Endothelial cell of umbilical vein (primary cell): ENCODE measurements at regions not wholly inside any gene's neighbourhood (a gene's known extent, or its start where the extent isn't known, plus 50 kb on each side); places are given as distances from the start of the nearest gene placed in this dataset.

ENCODE experiments used
- BruUV-seq: library from RNA; stranded (reverse); fragments of 400-500 nt; replicated peaks from 2 replicates; lab custom pipeline; 2021; lab: Mats Ljungman, UMichigan
- CTCF ChIA-PET: fragments of 300-600, 350-600 bp; sonication (Branson Sonifier 250); formaldehyde crosslinking; loops from one replicate; lab custom pipeline; 2021; ENCODE audit warnings: antibody characterized with exemption, inconsistent platforms; lab: Charles Lee
- POLR2A ChIA-PET: fragments of 300-600, 350-600 bp; sonication (Branson Sonifier 250); formaldehyde crosslinking; loops from one replicate; lab custom pipeline; 2021; ENCODE audit warnings: antibody characterized with exemption, inconsistent platforms; lab: Charles Lee
- DNase-seq: peaks from one replicate; pipeline ENCODE4 v3.0.0-alpha.2; 2011; ENCODE audit warnings: low read depth, low spot score
- FAIRE-seq: peaks from 2 replicates; lab custom pipeline; 2011; peaks lifted over from hg19 to GRCh38; lab: Jason Lieb, UNC
- H2AFZ ChIP-seq: 2 replicates; pipeline ENCODE4 v1.6.0; 2012; ENCODE audit warnings: low read depth, low read length, control low read depth, inconsistent platforms
- H3K27ac ChIP-seq: 2 replicates; pipeline ENCODE4 v1.5.1; 2011; ENCODE audit warnings: low read depth, mild to moderate bottlenecking, control low read depth, low read length, moderate library complexity; ENCODE audit not compliant: insufficient read depth
- H3K27me3 ChIP-seq, 2 experiments: 2 replicates each; pipeline versions ENCODE4 v1.6.0 to v1.6.1; 2011; ENCODE audit warnings: low read length in 2 of 2, mixed read lengths in 1 of 2; ENCODE audit not compliant: control insufficient read depth in 2 of 2, insufficient read depth in 2 of 2
- H3K36me3 ChIP-seq, 2 experiments: 2 replicates in 1 of 2; 3 replicates in 1 of 2; pipeline ENCODE4 v1.5.1; 2011; ENCODE audit warnings: low read length in 2 of 2, mild to moderate bottlenecking in 1 of 2, moderate library complexity in 1 of 2; ENCODE audit not compliant: control insufficient read depth in 2 of 2, insufficient read depth in 2 of 2; ENCODE audit errors: extremely low read depth in 1 of 2
- H3K4me1 ChIP-seq: 3 replicates; pipeline ENCODE4 v1.5.1; 2011; ENCODE audit warnings: mild to moderate bottlenecking, low read length; ENCODE audit not compliant: control insufficient read depth, insufficient read depth; ENCODE audit errors: extremely low read depth
- H3K4me2 ChIP-seq: 2 replicates; pipeline ENCODE4 v1.6.1; 2011; ENCODE audit warnings: low read length, control low read depth, mixed read lengths; ENCODE audit not compliant: insufficient read depth
- H3K4me3 ChIP-seq, 3 experiments: fragments of 200-600 bp in 1 of 3; sonication (generic), shearing (Covaris generic) in 1 of 3; replicated peaks in 1 of 3; 2 replicates each; pipeline ENCODE4 v1.5.1; 2011 to 2016; ENCODE audit warnings: control low read depth in 3 of 3, low read length in 3 of 3, mild to moderate bottlenecking in 2 of 3, inconsistent platforms in 1 of 3, low read depth in 1 of 3, moderate library complexity in 1 of 3; ENCODE audit not compliant: insufficient read depth in 1 of 3
- H3K79me2 ChIP-seq: 2 replicates; pipeline ENCODE4 v1.6.0; 2012; ENCODE audit warnings: low read length, inconsistent platforms; ENCODE audit not compliant: control insufficient read depth, insufficient read depth
- H3K9ac ChIP-seq: replicated peaks from 2 replicates; pipeline ENCODE3; 2011; ENCODE audit warnings: low read length, control low read depth; ENCODE audit not compliant: insufficient read depth; ENCODE audit errors: extremely low read depth
- H3K9me1 ChIP-seq: replicated peaks from 3 replicates; pipeline ENCODE4 v1.6.0; 2011; ENCODE audit warnings: mild to moderate bottlenecking, low read length; ENCODE audit not compliant: control insufficient read depth, insufficient read depth; ENCODE audit errors: extremely low read depth
- H3K9me3 ChIP-seq: replicated peaks from 2 replicates; pipeline ENCODE4 v1.5.1; 2012; ENCODE audit warnings: low read length, inconsistent platforms; ENCODE audit not compliant: control insufficient read depth, insufficient read depth
- H4K20me1 ChIP-seq: replicated peaks from 2 replicates; pipeline ENCODE3; 2011; ENCODE audit warnings: mild to moderate bottlenecking, low read length; ENCODE audit not compliant: control insufficient read depth, insufficient read depth; ENCODE audit errors: extremely low read depth
- EZH2 ChIP-seq: IDR thresholded peaks from 2 replicates; pipeline ENCODE4 v1.6.1; 2012; ENCODE audit warnings: borderline replicate concordance, low read depth, mild to moderate bottlenecking, moderate library complexity, low read length, inconsistent platforms; ENCODE audit not compliant: severe bottlenecking
- FOS ChIP-seq: IDR thresholded peaks from 2 replicates; pipeline ENCODE4 v1.6.1; 2011; ENCODE audit warnings: mild to moderate bottlenecking, low read length, moderate library complexity, borderline replicate concordance; ENCODE audit not compliant: insufficient read depth
- GATA2 ChIP-seq: IDR thresholded peaks from 2 replicates; pipeline ENCODE4 v1.7.0; 2011; ENCODE audit warnings: low read depth, mild to moderate bottlenecking, moderate library complexity, mixed read lengths, low read length; ENCODE audit not compliant: insufficient read length, insufficient read depth
- JUN ChIP-seq: IDR thresholded peaks from 2 replicates; pipeline ENCODE4 v1.6.1; 2011; ENCODE audit warnings: borderline replicate concordance, low read depth; ENCODE audit not compliant: insufficient read length, insufficient read depth
- MAX ChIP-seq: IDR thresholded peaks from 2 replicates; pipeline ENCODE4 v1.6.1; 2011; ENCODE audit not compliant: insufficient read depth, insufficient read length
- MYC ChIP-seq: IDR thresholded peaks from one replicate; pipeline ENCODE4 v1.6.1; 2011; ENCODE audit warnings: mild to moderate bottlenecking, low read depth, low read length
- POLR2A ChIP-seq: IDR thresholded peaks from 2 replicates; pipeline ENCODE4 v1.6.1; 2012; ENCODE audit warnings: low read depth, mild to moderate bottlenecking, control low read depth, low read length
- POLR2AphosphoS5 ChIP-seq: IDR thresholded peaks from 2 replicates; pipeline ENCODE4 v1.6.1; 2012; ENCODE audit warnings: low read depth, mild to moderate bottlenecking, control low read depth, low read length, moderate library complexity; ENCODE audit not compliant: insufficient read depth
- dilution Hi-C: fragments of 300-500 bp; cut with MboI; formaldehyde crosslinking; loops from one replicate; pipeline ENCODE4 v1.15.0; 2019; ENCODE audit warnings: low sequenced_read_pairs; ENCODE audit not compliant: extremely low pct_ligation_motif_present
- intact Hi-C: fragments of 100-400 bp; cut with micrococcal nuclease; formaldehyde crosslinking; loops from one replicate; pipeline ENCODE4 v1.10.0; 2022
- TF ChIP-seq, protein P1 (sequence below), 2 donors: IDR thresholded peaks; 1 replicate in 1 of 2; 2 replicates in 1 of 2; pipeline ENCODE4 v1.5.1; 2011; ENCODE audit warnings: low read length in 2 of 2, mild to moderate bottlenecking in 2 of 2, moderate library complexity in 2 of 2, control low read depth in 1 of 2, inconsistent platforms in 1 of 2, low read depth in 1 of 2; ENCODE audit not compliant: insufficient read depth in 1 of 2; ENCODE audit errors: extremely low read depth in 1 of 2

DNA sequence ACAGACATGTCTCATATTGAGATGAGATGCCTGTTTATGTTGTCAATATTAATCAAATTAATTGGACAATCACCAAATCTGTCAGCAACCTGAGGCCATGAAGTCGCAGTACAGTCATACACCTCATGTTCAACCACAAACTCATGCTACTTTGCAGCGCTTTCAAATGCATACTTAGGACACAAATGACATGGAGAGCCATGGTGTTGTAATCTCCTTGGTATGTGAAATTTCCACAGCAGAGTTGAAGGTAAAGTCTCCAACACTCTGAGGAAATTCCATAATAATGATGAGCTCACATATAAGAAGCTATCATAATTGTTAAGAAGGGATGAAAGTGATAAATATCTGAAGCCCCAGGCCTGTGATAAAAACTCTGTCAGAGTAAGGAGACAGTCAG is 873.9 kb downstream of the MCTP2 start:
- Histone ChIP-seq H3K79me2 (no peaks in the 10 kb centered on the region), H3K9me1 (no peaks in the 10 kb centered on the region), H3K4me3 (no peak overlapping the region), H3K4me1 (no peaks in the 10 kb centered on the region), H3K4me2 (no peak overlapping the region), H3K36me3 (no peaks in the 10 kb centered on the region), H4K20me1 (no peaks in the 10 kb centered on the region), H3K9ac (no peak overlapping the region), H3K27ac (no peak overlapping the region), H3K27me3 (no peaks in the 10 kb centered on the region), H2AFZ (no peak overlapping the region), H3K9me3 (no peaks in the 10 kb centered on the region)
- ChIA-PET CTCF (interaction anchor here (1.6 kb wide), 1 partner anchor 17 kb away, joined by 6 read pairs; no protein-coding TSS in a partner anchor), POLR2A (no interaction called here)
- FAIRE-seq (peak; percentile 18), DNase-seq (no peak)
- no TSS peak for BruUV-seq
- dilution Hi-C loops (no loop called here), intact Hi-C loops (no loop called here)
- TF ChIP-seq POLR2AphosphoS5 (no peak), EZH2 (no peak), FOS (no peak), GATA2 (no peak), POLR2A (no peak), JUN (no peak), MAX (no peak), MYC (no peak)
- TF ChIP-seq, protein P1, sequence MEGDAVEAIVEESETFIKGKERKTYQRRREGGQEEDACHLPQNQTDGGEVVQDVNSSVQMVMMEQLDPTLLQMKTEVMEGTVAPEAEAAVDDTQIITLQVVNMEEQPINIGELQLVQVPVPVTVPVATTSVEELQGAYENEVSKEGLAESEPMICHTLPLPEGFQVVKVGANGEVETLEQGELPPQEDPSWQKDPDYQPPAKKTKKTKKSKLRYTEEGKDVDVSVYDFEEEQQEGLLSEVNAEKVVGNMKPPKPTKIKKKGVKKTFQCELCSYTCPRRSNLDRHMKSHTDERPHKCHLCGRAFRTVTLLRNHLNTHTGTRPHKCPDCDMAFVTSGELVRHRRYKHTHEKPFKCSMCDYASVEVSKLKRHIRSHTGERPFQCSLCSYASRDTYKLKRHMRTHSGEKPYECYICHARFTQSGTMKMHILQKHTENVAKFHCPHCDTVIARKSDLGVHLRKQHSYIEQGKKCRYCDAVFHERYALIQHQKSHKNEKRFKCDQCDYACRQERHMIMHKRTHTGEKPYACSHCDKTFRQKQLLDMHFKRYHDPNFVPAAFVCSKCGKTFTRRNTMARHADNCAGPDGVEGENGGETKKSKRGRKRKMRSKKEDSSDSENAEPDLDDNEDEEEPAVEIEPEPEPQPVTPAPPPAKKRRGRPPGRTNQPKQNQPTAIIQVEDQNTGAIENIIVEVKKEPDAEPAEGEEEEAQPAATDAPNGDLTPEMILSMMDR (IDR thresholded peaks at IDR 0.05; ENCODE audit: extremely low read depth in 1 of 2, insufficient read depth in 1 of 2, low read depth in 1 of 2, low read length in 2 of 2) = no peak
